H7 (cell line): ENCODE measurements at regions not wholly inside any gene's neighbourhood (a gene's known extent, or its start where the extent isn't known, plus 50 kb on each side); places are given as distances from the start of the nearest gene placed in this dataset.

Source experiments
- DNase-seq: peaks from one replicate; pipeline ENCODE4 v3.0.0; 2012
- H3K27me3 ChIP-seq: 2 replicates; pipeline ENCODE4 v1.6.0; 2011; ENCODE audit warnings: mild to moderate bottlenecking, low read length; ENCODE audit not compliant: control insufficient read depth, insufficient read depth
- H3K36me3 ChIP-seq: replicated peaks from 2 replicates; pipeline ENCODE4 v1.5.1; 2011; ENCODE audit warnings: low read length; ENCODE audit not compliant: control insufficient read depth, insufficient read depth
- H3K4me3 ChIP-seq: 2 replicates; pipeline ENCODE4 v1.5.1; 2011; ENCODE audit warnings: low read depth, mild to moderate bottlenecking, control low read depth, low read length, moderate library complexity; ENCODE audit not compliant: insufficient read depth

GRCh38 chr1:14242870-14243269, 355.6 kb upstream of the KAZN start:
- Histone ChIP-seq H3K27me3 (no peaks in the 10 kb centered on the region), H3K4me3 (no peak overlapping the region), H3K36me3 (no peaks in the 10 kb centered on the region)
- no peak for DNase-seq

GRCh38 chr1:14245954-14246353, 352.5 kb upstream of the KAZN start:
- Histone ChIP-seq H3K27me3 (no peaks in the 10 kb centered on the region; the same call in 1 of the 2 replicates), H3K36me3 (no peaks in the 10 kb centered on the region), H3K4me3 (no peak overlapping the region)
- no peak for DNase-seq

- Histone ChIP-seq H3K27me3 (no peaks in the 10 kb centered on the region; the same call in 1 of the 2 replicates), H3K36me3 (no peaks in the 10 kb centered on the region), H3K4me3 (no peak overlapping the region)
- DNase-seq = no peak
Observed at GRCh38 chr1:14246471-14246870, 352.0 kb upstream of the KAZN start.

- no peaks in the 10 kb centered on the region; the same call in 1 of the 2 replicates for H3K27me3 ChIP-seq
- no peak for DNase-seq
- H3K36me3 ChIP-seq = no peaks in the 10 kb centered on the region
- no peak overlapping the region for H3K4me3 ChIP-seq
Observed at GRCh38 chr1:14247666-14248065, 350.8 kb upstream of the KAZN start.

- DNase-seq = no peak
- no peaks in the 10 kb centered on the region for H3K36me3 ChIP-seq
- no peak overlapping the region for H3K4me3 ChIP-seq
- no peaks in the 10 kb centered on the region; the same call in 1 of the 2 replicates for H3K27me3 ChIP-seq
Observed at GRCh38 chr1:14251871-14252270, 346.6 kb upstream of the KAZN start.

- no peak for DNase-seq
- H3K4me3 ChIP-seq = no peak overlapping the region
- no peaks in the 10 kb centered on the region for H3K36me3 ChIP-seq
- no peaks in the 10 kb centered on the region; the same call in 1 of the 2 replicates for H3K27me3 ChIP-seq
Observed at GRCh38 chr1:14253676-14254075, 344.8 kb upstream of the KAZN start.

GRCh38 chr1:14254251-14254650, 344.2 kb upstream of the KAZN start:
- no peak for DNase-seq
- H3K36me3 ChIP-seq = no peaks in the 10 kb centered on the region
- H3K27me3 ChIP-seq = no peaks in the 10 kb centered on the region; the same call in 1 of the 2 replicates
- no peak overlapping the region for H3K4me3 ChIP-seq

GRCh38 chr1:14255233-14255632, 343.3 kb upstream of the KAZN start:
- Histone ChIP-seq H3K27me3 (no peaks in the 10 kb centered on the region), H3K36me3 (no peaks in the 10 kb centered on the region), H3K4me3 (no peak overlapping the region)
- no peak for DNase-seq

GRCh38 chr1:14255711-14256110, 342.8 kb upstream of the KAZN start:
- no peak for DNase-seq
- Histone ChIP-seq H3K27me3 (no peaks in the 10 kb centered on the region), H3K36me3 (no peaks in the 10 kb centered on the region), H3K4me3 (no peak overlapping the region)

- Histone ChIP-seq H3K27me3 (no peaks in the 10 kb centered on the region; the same call in 1 of the 2 replicates), H3K4me3 (no peak overlapping the region), H3K36me3 (no peaks in the 10 kb centered on the region)
- DNase-seq = no peak
Observed at GRCh38 chr1:14259191-14259757, 339.2 kb upstream of the KAZN start.

GRCh38 chr1:14260480-14260879, 338.0 kb upstream of the KAZN start:
- DNase-seq = no peak
- Histone ChIP-seq H3K27me3 (no peaks in the 10 kb centered on the region; the same call in 1 of the 2 replicates), H3K36me3 (no peaks in the 10 kb centered on the region), H3K4me3 (no peak overlapping the region)

GRCh38 chr1:14261395-14261794, 337.1 kb upstream of the KAZN start:
- Histone ChIP-seq H3K27me3 (no peaks in the 10 kb centered on the region; the same call in 1 of the 2 replicates), H3K4me3 (no peak overlapping the region), H3K36me3 (no peaks in the 10 kb centered on the region)
- no peak for DNase-seq

GRCh38 chr1:14262637-14263036, 335.8 kb upstream of the KAZN start:
- Histone ChIP-seq H3K4me3 (no peak overlapping the region), H3K27me3 (no peaks in the 10 kb centered on the region; the same call in 1 of the 2 replicates), H3K36me3 (no peaks in the 10 kb centered on the region)
- DNase-seq = no peak

GRCh38 chr1:14263225-14263624, 335.3 kb upstream of the KAZN start:
- Histone ChIP-seq H3K36me3 (no peaks in the 10 kb centered on the region), H3K4me3 (no peak overlapping the region), H3K27me3 (no peaks in the 10 kb centered on the region; the same call in 1 of the 2 replicates)
- no peak for DNase-seq

- DNase-seq = no peak
- no peaks in the 10 kb centered on the region; the same call in 1 of the 2 replicates for H3K27me3 ChIP-seq
- no peaks in the 10 kb centered on the region for H3K36me3 ChIP-seq
- H3K4me3 ChIP-seq = no peak overlapping the region
Observed at GRCh38 chr1:14263671-14264070, 334.8 kb upstream of the KAZN start.

GRCh38 chr1:14265495-14265894, 333.0 kb upstream of the KAZN start:
- no peaks in the 10 kb centered on the region for H3K36me3 ChIP-seq

More at GRCh38 chr1:14265495-14265894, 333.0 kb upstream of the KAZN start:
- no peak for DNase-seq
- Histone ChIP-seq H3K27me3 (no peaks in the 10 kb centered on the region; the same call in 1 of the 2 replicates), H3K4me3 (no peak overlapping the region)
